ENCODE measurements at regions not wholly inside any gene's neighbourhood (a gene's known extent, or its start where the extent isn't known, plus 50 kb on each side); places are given as distances from the start of the nearest gene placed in this dataset.

DNA sequence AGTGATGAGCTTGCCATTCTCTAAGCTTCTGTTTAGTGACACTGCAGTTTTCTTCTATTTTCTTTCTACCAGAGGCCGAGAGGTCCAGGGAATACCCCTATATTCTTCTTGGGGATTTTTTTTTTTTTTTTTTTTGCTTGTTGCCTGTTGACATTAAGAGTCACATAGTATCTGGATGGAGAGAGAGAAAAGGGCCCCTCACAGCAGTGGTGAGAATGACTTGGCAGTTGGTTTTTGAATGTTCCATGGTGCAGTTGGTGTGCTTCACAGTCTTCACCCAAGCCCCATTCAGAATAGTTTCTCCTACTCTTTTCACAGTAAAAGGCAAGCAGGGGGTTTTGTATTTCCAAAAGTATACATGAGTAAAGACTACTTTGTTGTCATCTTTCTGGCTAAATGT, 577.9 kb downstream of the LMO7 start:
- no peak overlapping the region for H3K4me3 ChIP-seq
- H3K9me3 ChIP-seq = no peaks in the 10 kb centered on the region
- no peak overlapping the region for H3K27ac ChIP-seq
- no peaks in the 10 kb centered on the region for H3K36me3 ChIP-seq
- H3K4me1 ChIP-seq = no peaks in the 10 kb centered on the region
- TF ChIP-seq, protein P1, sequence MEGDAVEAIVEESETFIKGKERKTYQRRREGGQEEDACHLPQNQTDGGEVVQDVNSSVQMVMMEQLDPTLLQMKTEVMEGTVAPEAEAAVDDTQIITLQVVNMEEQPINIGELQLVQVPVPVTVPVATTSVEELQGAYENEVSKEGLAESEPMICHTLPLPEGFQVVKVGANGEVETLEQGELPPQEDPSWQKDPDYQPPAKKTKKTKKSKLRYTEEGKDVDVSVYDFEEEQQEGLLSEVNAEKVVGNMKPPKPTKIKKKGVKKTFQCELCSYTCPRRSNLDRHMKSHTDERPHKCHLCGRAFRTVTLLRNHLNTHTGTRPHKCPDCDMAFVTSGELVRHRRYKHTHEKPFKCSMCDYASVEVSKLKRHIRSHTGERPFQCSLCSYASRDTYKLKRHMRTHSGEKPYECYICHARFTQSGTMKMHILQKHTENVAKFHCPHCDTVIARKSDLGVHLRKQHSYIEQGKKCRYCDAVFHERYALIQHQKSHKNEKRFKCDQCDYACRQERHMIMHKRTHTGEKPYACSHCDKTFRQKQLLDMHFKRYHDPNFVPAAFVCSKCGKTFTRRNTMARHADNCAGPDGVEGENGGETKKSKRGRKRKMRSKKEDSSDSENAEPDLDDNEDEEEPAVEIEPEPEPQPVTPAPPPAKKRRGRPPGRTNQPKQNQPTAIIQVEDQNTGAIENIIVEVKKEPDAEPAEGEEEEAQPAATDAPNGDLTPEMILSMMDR (IDR thresholded peaks at IDR 0.05) = no peak
- intact Hi-C loops (cut with DNase I) = no loop called here
- no peak for DNase-seq (ENCODE audit: low spot score in 2 of 2)
- no peaks in the 10 kb centered on the region for H3K27me3 ChIP-seq

DNA sequence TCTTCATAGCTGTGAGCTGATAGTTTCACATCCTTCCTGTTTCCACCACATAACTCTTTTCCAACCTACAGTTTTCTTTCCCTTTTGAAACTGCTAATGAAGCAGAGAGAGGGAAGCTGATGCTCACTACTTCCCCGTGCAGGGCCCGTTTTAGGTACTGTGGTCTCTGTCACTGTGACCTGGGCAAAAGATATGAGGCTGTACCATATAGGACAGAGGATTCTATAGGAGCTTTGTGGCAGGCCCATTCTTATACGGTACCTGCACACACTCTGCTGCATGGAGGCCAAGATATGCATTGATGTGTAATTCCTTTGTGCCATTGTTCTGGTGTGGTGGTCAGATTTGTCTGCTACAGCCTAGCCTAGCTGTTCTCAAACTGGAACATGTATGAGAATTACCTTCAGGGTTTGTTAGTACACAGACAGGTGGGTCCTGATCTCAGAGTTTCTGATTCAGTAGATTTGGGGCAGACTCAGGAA, 577.3 kb downstream of the LMO7 start:
- no peaks in the 10 kb centered on the region for H3K9me3 ChIP-seq
- no peak overlapping the region for H3K27ac ChIP-seq
- no peaks in the 10 kb centered on the region for H3K27me3 ChIP-seq
- DNase-seq (ENCODE audit: low spot score in 2 of 2) = no peak
- no peaks in the 10 kb centered on the region for H3K36me3 ChIP-seq
- no peak overlapping the region for H3K4me3 ChIP-seq
- intact Hi-C loops (cut with DNase I) = no loop called here
- H3K4me1 ChIP-seq = no peaks in the 10 kb centered on the region
- TF ChIP-seq, protein P1 (IDR thresholded peaks at IDR 0.05) = no peak

DNA sequence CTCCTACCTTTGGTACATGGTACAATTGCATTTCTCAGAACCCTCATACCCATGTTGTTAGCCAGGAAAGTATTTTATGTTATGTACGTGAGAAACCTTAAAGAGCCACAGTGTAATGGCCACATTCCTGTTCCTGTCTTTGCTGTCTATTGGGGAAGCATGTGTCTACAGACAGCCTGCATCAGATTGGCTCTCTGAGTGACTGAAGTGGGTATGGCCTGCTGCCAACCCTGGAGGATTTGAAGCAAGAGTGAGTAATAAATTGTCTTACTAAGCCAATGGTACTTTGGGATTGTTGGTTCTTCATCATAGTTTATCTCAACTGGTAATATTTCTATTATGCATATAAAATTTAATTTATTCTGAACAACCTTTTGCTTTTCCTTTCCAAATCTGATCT, 574.1 kb downstream of the LMO7 start:
- Histone ChIP-seq H3K27me3 (no peaks in the 10 kb centered on the region), H3K36me3 (no peaks in the 10 kb centered on the region), H3K4me1 (no peaks in the 10 kb centered on the region), H3K9me3 (no peaks in the 10 kb centered on the region), H3K4me3 (no peak overlapping the region), H3K27ac (no peak overlapping the region)
- DNase-seq (ENCODE audit: low spot score in 2 of 2) = no peak
- intact Hi-C loops (cut with DNase I) = no loop called here
- TF ChIP-seq, protein P1 (IDR thresholded peaks at IDR 0.05) = no peak

DNA sequence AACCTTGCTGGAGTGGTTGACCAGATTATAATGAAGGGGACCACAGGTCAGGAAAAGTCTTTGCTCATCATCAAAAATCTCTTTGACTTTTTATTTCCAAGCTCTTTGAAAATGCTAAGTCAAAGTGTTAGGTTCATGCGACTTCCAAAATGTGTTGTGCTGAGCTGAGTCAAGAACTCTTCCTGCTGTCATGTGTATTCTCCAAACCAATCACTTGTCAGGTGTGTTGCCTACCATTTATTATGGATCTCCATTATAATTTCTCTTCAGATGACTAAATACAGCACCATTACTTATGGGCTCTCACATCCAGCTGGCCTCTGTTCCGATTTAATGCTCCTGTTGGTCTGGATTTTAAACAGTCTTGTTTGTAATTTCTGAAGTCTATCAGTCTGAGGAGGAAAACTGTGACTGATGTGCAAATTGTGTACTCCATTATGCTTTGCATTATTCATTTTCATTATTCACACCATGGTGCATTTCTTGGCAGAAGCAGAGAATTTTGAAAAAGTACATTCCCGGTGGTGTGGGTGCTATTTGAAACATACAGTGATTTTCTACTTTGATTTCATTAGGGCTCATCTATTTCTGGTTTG, 562.5 kb downstream of the LMO7 start:
- Histone ChIP-seq H3K27me3 (no peaks in the 10 kb centered on the region), H3K4me1 (no peaks in the 10 kb centered on the region), H3K4me3 (no peak overlapping the region), H3K27ac (no peak overlapping the region), H3K36me3 (no peaks in the 10 kb centered on the region), H3K9me3 (no peaks in the 10 kb centered on the region)
- DNase-seq (ENCODE audit: low spot score in 2 of 2) = no peak
- TF ChIP-seq, protein P1 (IDR thresholded peaks at IDR 0.05) = no peak
- intact Hi-C loops (cut with DNase I) = no loop called here

DNA sequence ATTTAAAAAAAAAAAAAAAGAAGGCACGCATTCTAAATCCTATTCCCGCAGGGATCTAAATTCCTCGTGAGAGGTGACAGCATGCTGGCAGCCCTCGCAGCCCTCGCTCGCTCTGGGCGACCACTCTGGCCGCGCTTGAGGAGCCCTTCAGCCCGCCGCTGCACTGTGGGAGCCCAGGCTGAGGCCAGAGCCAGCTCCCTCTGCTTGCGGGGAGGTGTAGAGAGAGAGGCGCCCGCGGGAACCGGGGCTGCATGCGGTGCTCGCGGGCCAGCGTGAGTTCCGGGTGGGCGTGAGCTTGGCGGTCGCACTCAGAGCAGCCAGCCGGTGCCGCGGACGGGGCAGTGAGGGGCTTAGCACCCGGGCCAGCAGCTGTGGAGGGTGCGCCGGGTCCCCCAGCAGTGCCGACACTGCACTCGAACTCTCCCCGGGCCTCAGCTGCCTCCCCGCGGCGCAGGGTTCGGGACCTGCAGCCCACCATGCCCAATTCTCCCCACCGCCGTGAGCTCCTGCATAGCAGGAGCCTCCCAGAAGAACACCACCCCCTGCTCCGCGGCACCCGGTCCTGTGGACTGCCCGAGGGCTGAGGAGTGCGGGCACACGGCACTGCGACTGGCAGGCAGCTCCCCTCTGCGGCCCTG, 553.9 kb downstream of the LMO7 start:
- no peak overlapping the region for H3K4me3 ChIP-seq
- TF ChIP-seq, protein P1 (IDR thresholded peaks at IDR 0.05) = no peak
- H3K36me3 ChIP-seq = no peaks in the 10 kb centered on the region
- H3K27me3 ChIP-seq = no peaks in the 10 kb centered on the region
- no peak overlapping the region for H3K27ac ChIP-seq
- no peak for DNase-seq (ENCODE audit: low spot score in 2 of 2)
- H3K9me3 ChIP-seq = no peaks in the 10 kb centered on the region
- intact Hi-C loops (cut with DNase I) = no loop called here
- no peaks in the 10 kb centered on the region for H3K4me1 ChIP-seq

Data from ascending aorta (tissue), 2 donors.